PC-9 (cell line): ENCODE measurements at regions not wholly inside any gene's neighbourhood (a gene's known extent, or its start where the extent isn't known, plus 50 kb on each side); places are given as distances from the start of the nearest gene placed in this dataset.

ENCODE experiments used
- BruUV-seq: library from RNA; stranded (reverse); fragments of 400-500 nt; replicated peaks from 2 replicates; lab custom pipeline; 2021; lab: Mats Ljungman, UMichigan
- CTCF ChIA-PET: fragments of 300-600 bp; sonication (Branson Sonifier 250); formaldehyde crosslinking; loops from one replicate; lab custom pipeline; 2022; ENCODE audit warnings: antibody characterized with exemption; lab: Charles Lee
- POLR2A ChIA-PET: fragments of 300-600 bp; sonication (Branson Sonifier 250); formaldehyde crosslinking; loops from one replicate; lab custom pipeline; 2022; ENCODE audit warnings: antibody characterized with exemption; ENCODE audit not compliant: unreplicated experiment; lab: Charles Lee
- DNase-seq, 2 experiments: peaks; one replicate each; pipeline versions ENCODE4 v3.0.0 to v3.0.0-alpha.2; 2015 to 2022; ENCODE audit warnings: mixed read lengths in 1 of 2
- H2AFZ ChIP-seq: fragments of 200-600 bp; sonication (generic); 2 replicates; pipeline ENCODE4 v1.8.1; 2017; ENCODE audit warnings: antibody characterized with exemption
- H3F3A ChIP-seq: fragments of 200-600 bp; sonication (generic); 2 replicates; pipeline ENCODE4 v1.8.1; 2017; ENCODE audit warnings: antibody characterized with exemption, mild to moderate bottlenecking, low read depth; ENCODE audit not compliant: insufficient read depth
- H3K27ac ChIP-seq: fragments of 200-600 bp; sonication (generic); 2 replicates; pipeline ENCODE4 v1.6.1; 2016; ENCODE audit warnings: mixed run types
- H3K27me3 ChIP-seq: fragments of 200-600 bp; sonication (generic); 2 replicates; pipeline ENCODE4 v1.6.1; 2016; ENCODE audit warnings: low read depth, mixed run types; ENCODE audit not compliant: insufficient read depth
- H3K36me3 ChIP-seq: fragments of 200-600 bp; sonication (generic); 2 replicates; pipeline ENCODE4 v1.6.1; 2016; ENCODE audit warnings: low read depth, mixed run types
- H3K4me1 ChIP-seq: fragments of 200-600 bp; sonication (generic); replicated peaks from 2 replicates; pipeline ENCODE4 v1.6.1; 2016; ENCODE audit warnings: mixed run types; ENCODE audit not compliant: insufficient read depth
- H3K4me2 ChIP-seq: fragments of 200-600 bp; sonication (generic); 2 replicates; pipeline ENCODE4 v1.6.1; 2017; ENCODE audit warnings: mixed run types
- H3K4me3 ChIP-seq: fragments of 200-600 bp; sonication (generic); 2 replicates; pipeline ENCODE4 v1.6.1; 2016; ENCODE audit warnings: mixed run types
- H3K79me2 ChIP-seq: fragments of 200-600 bp; sonication (generic); 2 replicates; pipeline ENCODE4 v1.6.1; 2017; ENCODE audit warnings: low read depth, mixed run types
- H3K9me2 ChIP-seq: fragments of 200-600 bp; sonication (generic); 2 replicates; pipeline ENCODE4 v1.8.1; 2017; ENCODE audit warnings: mild to moderate bottlenecking; ENCODE audit not compliant: insufficient read depth
- H3K9me3 ChIP-seq: fragments of 200-600 bp; sonication (generic); 2 replicates; pipeline ENCODE4 v1.8.1; 2016; ENCODE audit warnings: low read depth; ENCODE audit not compliant: insufficient read depth
- H4K20me1 ChIP-seq: fragments of 200-600 bp; sonication (generic); 2 replicates; pipeline ENCODE4 v1.8.1; 2017; ENCODE audit not compliant: insufficient read depth
- EZH2 ChIP-seq: fragments of 200-600 bp; sonication (generic); IDR thresholded peaks from 2 replicates; pipeline ENCODE4 v1.8.0; 2017; ENCODE audit warnings: antibody characterized with exemption, low read depth
- intact Hi-C: fragments of 100-400 bp; cut with micrococcal nuclease; formaldehyde crosslinking; loops from one replicate; pipeline ENCODE4 v1.10.0; 2022; ENCODE audit not compliant: unreplicated experiment
- TF ChIP-seq, protein P1 (sequence below): fragments of 200-600 bp; sonication (generic); conservative IDR thresholded peaks from 2 replicates; pipeline ENCODE4 v1.6.1; 2017; ENCODE audit warnings: mixed run types, antibody characterized with exemption, mild to moderate bottlenecking, moderate library complexity

DNA sequence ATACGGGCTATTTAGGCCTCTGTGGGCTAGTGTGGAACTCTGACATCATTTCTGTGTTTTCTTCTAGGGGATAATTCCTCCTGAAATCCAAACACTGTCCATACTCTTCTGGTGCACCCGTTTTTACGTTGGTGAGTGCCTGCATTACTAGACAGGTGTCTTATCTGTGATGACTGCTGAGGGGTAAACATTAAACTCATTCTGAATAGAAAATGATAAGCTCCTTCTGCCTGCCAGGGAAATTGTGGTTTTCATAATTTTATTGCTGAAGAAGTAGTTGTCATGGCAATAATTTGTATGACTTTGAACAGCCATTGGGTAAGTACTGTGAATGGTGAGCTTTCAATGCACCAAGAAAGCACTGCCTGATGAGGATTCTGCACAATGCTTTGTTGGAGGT is 705.6 kb downstream of the UTRN start:
- H3K27me3 ChIP-seq = no peaks in the 10 kb centered on the region
- no peaks in the 10 kb centered on the region for H3F3A ChIP-seq
- no peak overlapping the region for H2AFZ ChIP-seq
- no peak overlapping the region for H3K4me3 ChIP-seq
- H3K36me3 ChIP-seq = no peaks in the 10 kb centered on the region
- CTCF ChIA-PET = no interaction called here
- H3K79me2 ChIP-seq = no peaks in the 10 kb centered on the region
- no peak overlapping the region for H3K4me2 ChIP-seq
- H3K27ac ChIP-seq = no peak overlapping the region
- no TSS peak for BruUV-seq
- H3K9me2 ChIP-seq = no peaks in the 10 kb centered on the region
- no peaks in the 10 kb centered on the region for H4K20me1 ChIP-seq
- POLR2A ChIA-PET = no interaction called here
- DNase-seq = no peak
- no peak for TF ChIP-seq EZH2
- TF ChIP-seq, protein P1, sequence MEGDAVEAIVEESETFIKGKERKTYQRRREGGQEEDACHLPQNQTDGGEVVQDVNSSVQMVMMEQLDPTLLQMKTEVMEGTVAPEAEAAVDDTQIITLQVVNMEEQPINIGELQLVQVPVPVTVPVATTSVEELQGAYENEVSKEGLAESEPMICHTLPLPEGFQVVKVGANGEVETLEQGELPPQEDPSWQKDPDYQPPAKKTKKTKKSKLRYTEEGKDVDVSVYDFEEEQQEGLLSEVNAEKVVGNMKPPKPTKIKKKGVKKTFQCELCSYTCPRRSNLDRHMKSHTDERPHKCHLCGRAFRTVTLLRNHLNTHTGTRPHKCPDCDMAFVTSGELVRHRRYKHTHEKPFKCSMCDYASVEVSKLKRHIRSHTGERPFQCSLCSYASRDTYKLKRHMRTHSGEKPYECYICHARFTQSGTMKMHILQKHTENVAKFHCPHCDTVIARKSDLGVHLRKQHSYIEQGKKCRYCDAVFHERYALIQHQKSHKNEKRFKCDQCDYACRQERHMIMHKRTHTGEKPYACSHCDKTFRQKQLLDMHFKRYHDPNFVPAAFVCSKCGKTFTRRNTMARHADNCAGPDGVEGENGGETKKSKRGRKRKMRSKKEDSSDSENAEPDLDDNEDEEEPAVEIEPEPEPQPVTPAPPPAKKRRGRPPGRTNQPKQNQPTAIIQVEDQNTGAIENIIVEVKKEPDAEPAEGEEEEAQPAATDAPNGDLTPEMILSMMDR = no peak
- no peaks in the 10 kb centered on the region for H3K9me3 ChIP-seq
- intact Hi-C loops = no loop called here
- H3K4me1 ChIP-seq = 0 out of 2 replicates have a peak, but pooled peaks cover 6% of the 10 kb centered on the region

DNA sequence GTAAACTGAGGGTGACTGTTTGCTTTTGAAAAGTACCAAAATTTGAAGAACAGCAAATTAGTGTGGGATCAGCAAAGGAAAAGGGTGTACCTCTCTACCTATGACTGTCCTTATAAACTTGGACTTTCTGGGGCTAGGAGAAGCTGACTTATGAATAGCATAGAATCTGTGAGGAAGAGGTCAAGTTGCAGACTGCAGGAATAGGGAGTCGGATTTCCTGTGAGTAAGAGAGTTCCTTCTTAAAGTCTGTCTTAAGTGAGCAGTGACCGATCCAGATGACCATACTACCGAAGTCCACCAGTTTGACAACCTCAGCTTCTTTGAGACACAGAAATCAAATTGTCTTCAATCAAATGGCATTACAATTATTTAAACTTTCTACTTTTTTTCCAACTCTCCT is 708.7 kb downstream of the UTRN start:
- H3K79me2 ChIP-seq = no peaks in the 10 kb centered on the region
- DNase-seq = no peak
- ChIA-PET POLR2A (no interaction called here), CTCF (no interaction called here)
- no TSS peak for BruUV-seq
- H3K36me3 ChIP-seq = no peaks in the 10 kb centered on the region
- 0 out of 2 replicates have a peak overlapping the region, but pooled peaks have one; percentile 16 for H2AFZ ChIP-seq
- intact Hi-C loops = no loop called here
- no peak overlapping the region for H3K27ac ChIP-seq
- H3K9me2 ChIP-seq = no peaks in the 10 kb centered on the region
- H3F3A ChIP-seq = no peaks in the 10 kb centered on the region
- no peaks in the 10 kb centered on the region for H3K9me3 ChIP-seq
- no peak for TF ChIP-seq EZH2
- TF ChIP-seq, protein P1 = no peak
- no peak overlapping the region for H3K4me2 ChIP-seq
- no peaks in the 10 kb centered on the region for H4K20me1 ChIP-seq
- no peak overlapping the region for H3K4me3 ChIP-seq
- 0 out of 2 replicates have a peak, but pooled peaks cover 6% of the 10 kb centered on the region for H3K4me1 ChIP-seq
- no peaks in the 10 kb centered on the region for H3K27me3 ChIP-seq

DNA sequence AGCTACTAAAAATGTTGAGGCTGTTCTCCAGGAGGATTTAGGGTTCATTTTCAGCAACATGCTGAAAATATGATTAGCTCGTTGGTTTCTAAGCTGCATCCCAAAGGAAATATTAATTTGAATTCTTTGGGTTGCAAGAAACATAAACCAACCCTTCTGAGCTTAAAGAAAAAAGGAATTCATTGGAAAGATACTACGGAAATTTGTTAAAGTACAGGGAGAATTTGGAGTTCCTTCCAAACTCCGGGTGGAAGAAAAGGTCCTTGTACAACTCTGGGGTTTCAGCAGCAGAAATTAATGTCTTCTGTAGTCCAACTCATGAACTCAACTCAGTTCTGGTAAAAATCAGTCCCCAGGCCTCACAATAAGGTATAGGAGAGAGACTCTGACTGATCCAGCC is 712.9 kb downstream of the UTRN start:
- TF ChIP-seq, protein P1 = no peak
- TF ChIP-seq EZH2 = no peak
- Histone ChIP-seq H3K27ac (no peak overlapping the region), H3K79me2 (no peaks in the 10 kb centered on the region), H3K27me3 (no peaks in the 10 kb centered on the region), H3K36me3 (no peaks in the 10 kb centered on the region), H3K9me2 (no peaks in the 10 kb centered on the region), H3K4me1 (0 out of 2 replicates have a peak, but pooled peaks cover 6% of the 10 kb centered on the region), H3K4me3 (no peak overlapping the region), H3K9me3 (no peaks in the 10 kb centered on the region), H3F3A (no peaks in the 10 kb centered on the region), H2AFZ (no peak overlapping the region), H3K4me2 (no peak overlapping the region), H4K20me1 (no peaks in the 10 kb centered on the region)
- DNase-seq = no peak
- CTCF ChIA-PET = no interaction called here
- BruUV-seq = no TSS peak
- intact Hi-C loops = no loop called here
- POLR2A ChIA-PET = no interaction called here
